Esophagus muscularis mucosa (tissue), 4 donors: ENCODE measurements at regions not wholly inside any gene's neighbourhood (a gene's known extent, or its start where the extent isn't known, plus 50 kb on each side); places are given as distances from the start of the nearest gene placed in this dataset.

ENCODE experiments used
- CTCF ChIP-seq, 3 experiments: fragments of 200-600 bp in 2 of 3; fragments of 450-650 bp in 1 of 3; sonication (generic) in 2 of 3; IDR thresholded peaks; one replicate each; pipeline ENCODE4 v1.5.1; 2017 to 2019; ENCODE audit warnings: antibody characterized with exemption in 3 of 3, mild to moderate bottlenecking in 2 of 3, moderate library complexity in 1 of 3
- EP300 ChIP-seq: sonication (generic); formaldehyde crosslinking; IDR thresholded peaks from one replicate; pipeline ENCODE4 v1.6.1; 2017; ENCODE audit warnings: antibody characterized with exemption
- POLR2AphosphoS5 ChIP-seq, 2 donors: sonication (generic); formaldehyde crosslinking; IDR thresholded peaks; one replicate each; pipeline ENCODE4 v1.6.1; 2017; ENCODE audit warnings: antibody characterized with exemption in 2 of 2

GRCh38 chr13:86825410-86825809 is 845.8 kb upstream of the SLITRK5 start:
- TF ChIP-seq CTCF (IDR thresholded peaks at IDR 0.05) (no peak), EP300 (no peak), POLR2AphosphoS5 (IDR thresholded peaks at IDR 0.05) (no peak)
